ENCODE measurements at regions not wholly inside any gene's neighbourhood (a gene's known extent, or its start where the extent isn't known, plus 50 kb on each side); places are given as distances from the start of the nearest gene placed in this dataset.

- TF ChIP-seq CTCF (IDR thresholded peaks at IDR 0.05; ENCODE audit: insufficient read depth, low read depth, low read length, missing control alignments): no peak
- H3K4me3 ChIP-seq (ENCODE audit: low read depth, low read length): no peak overlapping the region
- no peak for DNase-seq (ENCODE audit: low read depth)
Observed at GRCh38 chr12:91887957-91888356, 257.7 kb downstream of the BTG1 start.

- no peak for DNase-seq (ENCODE audit: low read depth)
- TF ChIP-seq CTCF (IDR thresholded peaks at IDR 0.05; ENCODE audit: insufficient read depth, low read depth, low read length, missing control alignments): no peak
Observed at GRCh38 chr12:91885851-91886731, 259.6 kb downstream of the BTG1 start.

GRCh38 chr12:91884230-91884629 lies 261.4 kb downstream of the BTG1 start:
- no peak for TF ChIP-seq CTCF (IDR thresholded peaks at IDR 0.05; ENCODE audit: insufficient read depth, low read depth, low read length, missing control alignments)
- DNase-seq (ENCODE audit: low read depth): no peak
- H3K4me3 ChIP-seq (ENCODE audit: low read depth, low read length): no peak overlapping the region

More at GRCh38 chr12:91885851-91886731, 259.6 kb downstream of the BTG1 start:
- no peak overlapping the region for H3K4me3 ChIP-seq (ENCODE audit: low read depth, low read length)

GRCh38 chr12:91883811-91884210 lies 261.8 kb downstream of the BTG1 start:
- no peak overlapping the region for H3K4me3 ChIP-seq (ENCODE audit: low read depth, low read length)
- DNase-seq (ENCODE audit: low read depth): no peak
- TF ChIP-seq CTCF (IDR thresholded peaks at IDR 0.05; ENCODE audit: insufficient read depth, low read depth, low read length, missing control alignments): no peak

GRCh38 chr12:91882910-91883309 lies 262.7 kb downstream of the BTG1 start:
- no peak overlapping the region for H3K4me3 ChIP-seq (ENCODE audit: low read depth, low read length)
- no peak for TF ChIP-seq CTCF (IDR thresholded peaks at IDR 0.05; ENCODE audit: insufficient read depth, low read depth, low read length, missing control alignments)
- no peak for DNase-seq (ENCODE audit: low read depth)

- TF ChIP-seq CTCF (IDR thresholded peaks at IDR 0.05; ENCODE audit: insufficient read depth, low read depth, low read length, missing control alignments): no peak
- no peak overlapping the region for H3K4me3 ChIP-seq (ENCODE audit: low read depth, low read length)
- no peak for DNase-seq (ENCODE audit: low read depth)
Observed at GRCh38 chr12:91880528-91880927, 265.1 kb downstream of the BTG1 start.
